ENCODE measurements at regions not wholly inside any gene's neighbourhood (a gene's known extent, or its start where the extent isn't known, plus 50 kb on each side); places are given as distances from the start of the nearest gene placed in this dataset.
"Not testable (repeated sequence)": the region's sequence is repeated elsewhere in the genome, so short reads cannot be mapped to it uniquely, and the experiment has no call there.

GRCh38 chr2:87425191-87425590 is 322.7 kb upstream of the PLGLB2 start:
- TF ChIP-seq ZNF274 (IDR thresholded peaks at IDR 0.05; ENCODE audit: low read depth, low read length); CTCF (IDR thresholded peaks at IDR 0.05 in 2 of 3, conservative IDR thresholded peaks at IDR 0.05 in 1 of 3; ENCODE audit: borderline replicate concordance in 1 of 3, insufficient read depth in 1 of 3, low read depth in 2 of 3, low read length in 2 of 3); ZBTB33 (IDR thresholded peaks at IDR 0.05; ENCODE audit: extremely low read depth, insufficient replicate concordance, low read length); CEBPB (IDR thresholded peaks at IDR 0.05; ENCODE audit: low read depth); POLR2A (IDR thresholded peaks at IDR 0.05; ENCODE audit: borderline replicate concordance, extremely low read depth, insufficient read depth, insufficient read length); REST (IDR thresholded peaks at IDR 0.05; ENCODE audit: low read depth): not testable (repeated sequence)
